Thymus (tissue), 11 donors: ENCODE measurements at regions not wholly inside any gene's neighbourhood (a gene's known extent, or its start where the extent isn't known, plus 50 kb on each side); places are given as distances from the start of the nearest gene placed in this dataset.
"Not testable (repeated sequence)": the region's sequence is repeated elsewhere in the genome, so short reads cannot be mapped to it uniquely, and the experiment has no call there.

Experiments
- DNase-seq, 9 donors: peaks; one replicate each; pipeline ENCODE4 v3.0.0-alpha.2; 2013; ENCODE audit warnings: low spot score in 9 of 9, low read depth in 6 of 9, missing footprints in 1 of 9
- H3K27ac ChIP-seq, 2 donors: one replicate each; pipeline ENCODE4 v1.5.1; 2013; ENCODE audit warnings: control low read depth in 1 of 2, low read depth in 1 of 2, low read length in 1 of 2, mild to moderate bottlenecking in 1 of 2, moderate library complexity in 1 of 2
- H3K27me3 ChIP-seq, 2 donors: one replicate each; pipeline ENCODE4 v1.5.1; 2013; ENCODE audit warnings: low read length in 1 of 2; ENCODE audit not compliant: control insufficient read depth in 2 of 2, insufficient read depth in 1 of 2
- H3K36me3 ChIP-seq, 2 donors: one replicate each; pipeline ENCODE4 v1.5.1; 2013; ENCODE audit warnings: low read length in 1 of 2, mild to moderate bottlenecking in 1 of 2, moderate library complexity in 1 of 2; ENCODE audit not compliant: control insufficient read depth in 2 of 2, insufficient read depth in 2 of 2
- H3K4me1 ChIP-seq, 2 donors: one replicate each; pipeline ENCODE4 v1.5.1; 2013; ENCODE audit warnings: low read length in 2 of 2; ENCODE audit not compliant: control insufficient read depth in 2 of 2, insufficient read depth in 2 of 2
- H3K4me3 ChIP-seq, 2 donors: one replicate each; pipeline ENCODE4 v1.5.1; 2013; ENCODE audit warnings: low read length in 2 of 2, control low read depth in 1 of 2, mild to moderate bottlenecking in 1 of 2
- H3K9me3 ChIP-seq, 2 donors: one replicate each; pipeline ENCODE4 v1.5.1; 2013; ENCODE audit warnings: low read length in 1 of 2, mild to moderate bottlenecking in 1 of 2; ENCODE audit not compliant: control insufficient read depth in 2 of 2, insufficient read depth in 1 of 2
- WGBS: extraction: QIAGEN DNeasy Blood & Tissue Kit; methylation state at CpG from one replicate; pipeline ENCODE4 v1.1.7; 2013; 5-methylcytosine and 5-hydroxymethylcytosine counted together
- donor health status: healthy.

- H3K27me3 ChIP-seq, H3K36me3 ChIP-seq, H3K27ac ChIP-seq, H3K4me3 ChIP-seq, H3K4me1 ChIP-seq, H3K9me3 ChIP-seq, DNase-seq: not testable (repeated sequence)
- WGBS: 97% methylated on average over 43 of the region's 43 CpGs
Measured at GRCh38 chr6:117014641-117015473, 137.8 kb downstream of the RFX6 start.

GRCh38 chr6:117015474-117015804, 138.4 kb downstream of the RFX6 start:
- H3K27ac ChIP-seq, H3K4me1 ChIP-seq, DNase-seq, H3K27me3 ChIP-seq, H3K9me3 ChIP-seq, H3K36me3 ChIP-seq, H3K4me3 ChIP-seq: not testable (repeated sequence)
- WGBS: 86% methylated on average over 4 of the region's 4 CpGs

- Histone ChIP-seq H3K36me3 (no peaks in the 10 kb centered on the region), H3K27me3 (no peaks in the 10 kb centered on the region), H3K4me1 (no peaks in the 10 kb centered on the region), H3K4me3 (no peak overlapping the region), H3K9me3 (no peaks in the 10 kb centered on the region), H3K27ac (no peak overlapping the region)
- 97% methylated on average over 1 of the region's 1 CpG for WGBS
- no peak for DNase-seq
Measured at GRCh38 chr6:117018771-117019170, 141.7 kb downstream of the RFX6 start.

GRCh38 chr6:117022774-117023173, 145.7 kb downstream of the RFX6 start:
- H3K36me3 ChIP-seq: no peaks in the 10 kb centered on the region
- H3K27ac ChIP-seq: no peak overlapping the region

GRCh38 chr6:117025310-117025709, 148.3 kb downstream of the RFX6 start:
- no peaks in the 10 kb centered on the region for H3K4me1 ChIP-seq
- no peak overlapping the region for H3K4me3 ChIP-seq
- H3K36me3 ChIP-seq: no peaks in the 10 kb centered on the region
- H3K27me3 ChIP-seq: no peaks in the 10 kb centered on the region
- DNase-seq: no peak
- no peaks in the 10 kb centered on the region for H3K9me3 ChIP-seq
- 77% methylated on average over 5 of the region's 5 CpGs for WGBS
- no peak overlapping the region for H3K27ac ChIP-seq

More at GRCh38 chr6:117022774-117023173, 145.7 kb downstream of the RFX6 start:
- no peaks in the 10 kb centered on the region for H3K4me1 ChIP-seq
- DNase-seq: no peak
- H3K27me3 ChIP-seq: no peaks in the 10 kb centered on the region
- no peaks in the 10 kb centered on the region for H3K9me3 ChIP-seq
- H3K4me3 ChIP-seq: no peak overlapping the region

- H3K27me3 ChIP-seq: no peaks in the 10 kb centered on the region
- H3K9me3 ChIP-seq: no peaks in the 10 kb centered on the region
- no peak for DNase-seq
- H3K27ac ChIP-seq: no peak overlapping the region
- H3K4me1 ChIP-seq: no peaks in the 10 kb centered on the region
- no peak overlapping the region for H3K4me3 ChIP-seq
- WGBS: 77% methylated on average over 1 of the region's 1 CpG
- H3K36me3 ChIP-seq: no peaks in the 10 kb centered on the region
Measured at GRCh38 chr6:117028256-117028655, 151.2 kb downstream of the RFX6 start.

- no peaks in the 10 kb centered on the region for H3K36me3 ChIP-seq
- no peaks in the 10 kb centered on the region for H3K4me1 ChIP-seq
- H3K4me3 ChIP-seq: no peak overlapping the region
- 88% methylated on average over 2 of the region's 2 CpGs for WGBS
- DNase-seq: no peak
- no peak overlapping the region for H3K27ac ChIP-seq
- H3K9me3 ChIP-seq: no peaks in the 10 kb centered on the region
- no peaks in the 10 kb centered on the region for H3K27me3 ChIP-seq
Measured at GRCh38 chr6:117034547-117034946, 157.5 kb downstream of the RFX6 start.

- H3K9me3 ChIP-seq: no peaks in the 10 kb centered on the region
- H3K27me3 ChIP-seq: no peaks in the 10 kb centered on the region
- no peaks in the 10 kb centered on the region for H3K36me3 ChIP-seq
- WGBS: 92% methylated on average over 4 of the region's 4 CpGs
- no peak overlapping the region for H3K27ac ChIP-seq
- H3K4me3 ChIP-seq: no peak overlapping the region
- no peaks in the 10 kb centered on the region for H3K4me1 ChIP-seq
- DNase-seq: no peak
Measured at GRCh38 chr6:117034971-117035370, 157.9 kb downstream of the RFX6 start.

GRCh38 chr6:117050301-117050700, 173.3 kb downstream of the RFX6 start:
- H3K27me3 ChIP-seq: no peaks in the 10 kb centered on the region
- 93% methylated on average over 3 of the region's 3 CpGs for WGBS
- no peaks in the 10 kb centered on the region for H3K9me3 ChIP-seq
- DNase-seq: no peak
- H3K27ac ChIP-seq: no peak overlapping the region
- H3K4me1 ChIP-seq: no peaks in the 10 kb centered on the region
- no peak overlapping the region for H3K4me3 ChIP-seq
- no peaks in the 10 kb centered on the region for H3K36me3 ChIP-seq
